ENCODE measurements at regions not wholly inside any gene's neighbourhood (a gene's known extent, or its start where the extent isn't known, plus 50 kb on each side); places are given as distances from the start of the nearest gene placed in this dataset.

- no peak for DNase-seq
Measured at GRCh38 chr9:113646946-113647914, 183.7 kb downstream of the RGS3 start.

- DNase-seq: no peak
Measured at GRCh38 chr9:113648048-113648447, 184.5 kb downstream of the RGS3 start.

- DNase-seq: no peak
Measured at GRCh38 chr9:113648586-113648985, 185.1 kb downstream of the RGS3 start.

GRCh38 chr9:113649054-113649453 lies 185.5 kb downstream of the RGS3 start:
- DNase-seq: peak; percentile 66

- no peak for DNase-seq
Measured at GRCh38 chr9:113649855-113650206, 186.3 kb downstream of the RGS3 start.

- peak; percentile 14 for DNase-seq
Measured at GRCh38 chr9:113650207-113651131, 186.9 kb downstream of the RGS3 start.

GRCh38 chr9:113651896-113652295 lies 188.4 kb downstream of the RGS3 start:
- no peak for DNase-seq

GRCh38 chr9:113652355-113653152 lies 189.0 kb downstream of the RGS3 start:
- no peak for DNase-seq

GRCh38 chr9:113653746-113654604 lies 190.4 kb downstream of the RGS3 start:
- DNase-seq: no peak

- DNase-seq: no peak
Measured at GRCh38 chr9:113654605-113655428, 191.3 kb downstream of the RGS3 start.

- DNase-seq: no peak
Measured at GRCh38 chr9:113656771-113657670, 193.5 kb downstream of the RGS3 start.

GRCh38 chr9:113657765-113658544 lies 194.4 kb downstream of the RGS3 start:
- DNase-seq: peak; percentile 64

- no peak for DNase-seq
Measured at GRCh38 chr9:113658545-113658895, 195.0 kb downstream of the RGS3 start.

- DNase-seq: no peak
Measured at GRCh38 chr9:113659039-113659438, 195.5 kb downstream of the RGS3 start.

GRCh38 chr9:113659740-113660139 lies 196.2 kb downstream of the RGS3 start:
- DNase-seq: no peak

- DNase-seq: no peak
Measured at GRCh38 chr9:113660196-113660595, 196.7 kb downstream of the RGS3 start.

- DNase-seq: no peak
Measured at GRCh38 chr9:113661074-113661473, 197.5 kb downstream of the RGS3 start.

GRCh38 chr9:113664181-113664875 lies 200.8 kb downstream of the RGS3 start:
- no peak for DNase-seq
